ENCODE measurements at regions not wholly inside any gene's neighbourhood (a gene's known extent, or its start where the extent isn't known, plus 50 kb on each side); places are given as distances from the start of the nearest gene placed in this dataset.

GRCh38 chr6:125679128-125679527, 70.3 kb upstream of the HEY2 start:
- dilution Hi-C loops (cut with MboI; ENCODE audit: extremely low pct_ligation_motif_present, low sequenced_read_pairs), result no loop called here
- H3K9ac ChIP-seq (replicated peaks; ENCODE audit: extremely low read depth, insufficient read depth, low read length), result no peak overlapping the region
- no peaks in the 10 kb centered on the region for H3K9me1 ChIP-seq (replicated peaks; ENCODE audit: control insufficient read depth, extremely low read depth, insufficient read depth, low read length)
- no peak overlapping the region for H3K4me3 ChIP-seq (replicated peaks in 1 of 3; ENCODE audit: insufficient read depth in 1 of 3, low read depth in 1 of 3, low read length in 3 of 3)
- POLR2A ChIA-PET, result no interaction called here
- TF ChIP-seq POLR2AphosphoS5 (IDR thresholded peaks at IDR 0.05; ENCODE audit: insufficient read depth, low read depth, low read length) (no peak), POLR2A (IDR thresholded peaks at IDR 0.05; ENCODE audit: low read depth, low read length) (no peak), MYC (IDR thresholded peaks at IDR 0.05; ENCODE audit: low read depth, low read length) (no peak), JUN (IDR thresholded peaks at IDR 0.05; ENCODE audit: borderline replicate concordance, insufficient read depth, insufficient read length, low read depth) (no peak), EZH2 (IDR thresholded peaks at IDR 0.05; ENCODE audit: borderline replicate concordance, low read depth, low read length, severe bottlenecking) (no peak), MAX (IDR thresholded peaks at IDR 0.05; ENCODE audit: insufficient read depth, insufficient read length) (no peak), CTCF (IDR thresholded peaks at IDR 0.05; ENCODE audit: extremely low read depth in 1 of 2, insufficient read depth in 1 of 2, low read depth in 1 of 2, low read length in 2 of 2) (no peak), GATA2 (IDR thresholded peaks at IDR 0.05; ENCODE audit: insufficient read depth, insufficient read length, low read depth, low read length) (no peak), FOS (IDR thresholded peaks at IDR 0.05; ENCODE audit: borderline replicate concordance, insufficient read depth, low read length) (no peak)
- no peaks in the 10 kb centered on the region for H3K4me1 ChIP-seq (ENCODE audit: control insufficient read depth, extremely low read depth, insufficient read depth, low read length)
- H3K9me3 ChIP-seq (replicated peaks; ENCODE audit: control insufficient read depth, insufficient read depth, low read length), result no peaks in the 10 kb centered on the region
- intact Hi-C loops (cut with micrococcal nuclease), result no loop called here
- peaks cover 9 to 24% of the 10 kb centered on the region in 2 experiments for H3K27me3 ChIP-seq (ENCODE audit: control insufficient read depth in 2 of 2, insufficient read depth in 2 of 2, low read length in 2 of 2)
- CTCF ChIA-PET, result no interaction called here
- no peaks in the 10 kb centered on the region for H3K79me2 ChIP-seq (ENCODE audit: control insufficient read depth, insufficient read depth, low read length)
- FAIRE-seq (no peak), DNase-seq (ENCODE audit: low read depth, low spot score) (no peak)
- no peak overlapping the region for H2AFZ ChIP-seq (ENCODE audit: low read depth, low read length)
- H4K20me1 ChIP-seq (replicated peaks; ENCODE audit: control insufficient read depth, extremely low read depth, insufficient read depth, low read length), result no peaks in the 10 kb centered on the region
- no peak overlapping the region for H3K4me2 ChIP-seq (ENCODE audit: insufficient read depth, low read length)
- H3K27ac ChIP-seq (ENCODE audit: insufficient read depth, low read depth, low read length), result no peak overlapping the region
- BruUV-seq (replicated peaks), result no TSS peak
- H3K36me3 ChIP-seq (ENCODE audit: control insufficient read depth in 2 of 2, extremely low read depth in 1 of 2, insufficient read depth in 2 of 2, low read length in 2 of 2), result no peaks in the 10 kb centered on the region

Measured in endothelial cell of umbilical vein (primary cell).